ENCODE measurements at regions not wholly inside any gene's neighbourhood (a gene's known extent, or its start where the extent isn't known, plus 50 kb on each side); places are given as distances from the start of the nearest gene placed in this dataset.
A peak's percentile ranks its signal among the peaks of the same experiment; 100 is the strongest.
"Not testable (repeated sequence)": the region's sequence is repeated elsewhere in the genome, so short reads cannot be mapped to it uniquely, and the experiment has no call there.

- no peak for DNase-seq
Observed at GRCh38 chr3:13193320-13194284, 120.4 kb upstream of the IQSEC1 start.

GRCh38 chr3:13192471-13193213, 119.4 kb upstream of the IQSEC1 start:
- no peak for DNase-seq

GRCh38 chr3:13191016-13191415, 117.8 kb upstream of the IQSEC1 start:
- DNase-seq: no peak

GRCh38 chr3:13190378-13190765, 117.1 kb upstream of the IQSEC1 start:
- no peak for DNase-seq

- peak; percentile 31 for DNase-seq
Observed at GRCh38 chr3:13189639-13190377, 116.6 kb upstream of the IQSEC1 start.

GRCh38 chr3:13188975-13189374, 115.7 kb upstream of the IQSEC1 start:
- no peak for DNase-seq

- no peak for DNase-seq
Observed at GRCh38 chr3:13188181-13188779, 115.1 kb upstream of the IQSEC1 start.

GRCh38 chr3:13187593-13187992, 114.4 kb upstream of the IQSEC1 start:
- DNase-seq: no peak

GRCh38 chr3:13186435-13186815, 113.2 kb upstream of the IQSEC1 start:
- no peak for DNase-seq

- no peak for DNase-seq
Observed at GRCh38 chr3:13185737-13186434, 112.7 kb upstream of the IQSEC1 start.

- DNase-seq: not testable (repeated sequence)
Observed at GRCh38 chr3:13179582-13180210, 106.5 kb upstream of the IQSEC1 start.

- DNase-seq: no peak
Observed at GRCh38 chr3:13179181-13179580, 106.0 kb upstream of the IQSEC1 start.

- no peak for DNase-seq
Observed at GRCh38 chr3:13178107-13178506, 104.9 kb upstream of the IQSEC1 start.

GRCh38 chr3:13177641-13178040, 104.4 kb upstream of the IQSEC1 start:
- no peak for DNase-seq

- DNase-seq: no peak
Observed at GRCh38 chr3:13177236-13177635, 104.0 kb upstream of the IQSEC1 start.

GRCh38 chr3:13176445-13176844, 103.2 kb upstream of the IQSEC1 start:
- DNase-seq: no peak

GRCh38 chr3:13174803-13175135, 101.5 kb upstream of the IQSEC1 start:
- no peak for DNase-seq

- no peak for DNase-seq
Observed at GRCh38 chr3:13174011-13174802, 101.0 kb upstream of the IQSEC1 start.

GRCh38 chr3:13173186-13173585, 100.0 kb upstream of the IQSEC1 start:
- no peak for DNase-seq

- DNase-seq: no peak
Observed at GRCh38 chr3:13172644-13173013, 99.4 kb upstream of the IQSEC1 start.
